ENCODE measurements at regions not wholly inside any gene's neighbourhood (a gene's known extent, or its start where the extent isn't known, plus 50 kb on each side); places are given as distances from the start of the nearest gene placed in this dataset.
A peak's percentile ranks its signal among the peaks of the same experiment; 100 is the strongest.
"Not testable (repeated sequence)": the region's sequence is repeated elsewhere in the genome, so short reads cannot be mapped to it uniquely, and the experiment has no call there.

DNA sequence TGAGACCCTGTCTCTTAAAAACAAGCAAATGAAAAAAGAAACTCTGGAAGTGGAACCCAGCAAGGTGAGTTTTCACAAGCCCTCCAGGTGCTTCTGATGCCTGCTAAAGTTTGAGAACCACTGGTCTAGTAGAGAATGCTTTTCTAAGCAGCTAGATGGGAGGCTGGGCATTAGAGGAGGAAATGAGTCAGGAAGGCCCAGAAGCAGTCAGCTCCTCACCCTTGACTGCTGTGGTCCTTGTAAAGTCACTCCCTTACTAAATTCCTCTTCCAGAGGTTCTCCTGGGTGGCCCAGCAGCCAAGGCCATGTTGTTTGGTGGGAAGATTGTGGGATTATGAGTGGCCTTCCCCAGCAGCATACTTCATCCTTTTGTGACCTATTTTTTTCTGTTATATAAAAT is 52.0 kb upstream of the FYN start:
- DNase-seq, result no peak

DNA sequence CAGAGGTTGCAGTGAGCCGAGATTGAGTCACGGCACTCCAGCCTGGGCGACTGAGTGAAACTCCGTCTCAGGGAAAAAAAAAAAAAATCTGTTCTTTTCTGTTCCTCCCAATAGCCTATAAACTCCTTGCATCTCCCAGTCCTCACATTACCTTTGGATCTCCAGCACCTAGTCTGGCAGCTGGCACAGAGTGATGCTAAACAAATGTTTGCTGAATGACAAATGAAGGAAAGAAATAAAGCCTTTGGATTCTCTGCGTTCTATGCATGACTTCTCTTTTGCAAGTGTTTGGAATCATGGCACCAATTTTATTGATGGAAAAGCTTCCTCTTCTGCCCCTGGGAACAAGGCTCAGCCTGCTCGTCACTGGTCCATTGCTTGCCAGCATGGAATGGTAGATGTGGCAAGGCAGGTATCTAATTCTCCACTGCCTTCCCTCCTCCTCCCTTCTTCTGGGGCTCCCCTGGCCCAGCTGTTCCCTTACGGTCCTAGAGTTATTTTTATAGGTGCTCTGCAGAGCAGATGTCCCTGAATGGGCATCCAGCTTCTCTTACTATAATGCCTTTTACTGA is 53.6 kb upstream of the FYN start:
- no peak for DNase-seq

DNA sequence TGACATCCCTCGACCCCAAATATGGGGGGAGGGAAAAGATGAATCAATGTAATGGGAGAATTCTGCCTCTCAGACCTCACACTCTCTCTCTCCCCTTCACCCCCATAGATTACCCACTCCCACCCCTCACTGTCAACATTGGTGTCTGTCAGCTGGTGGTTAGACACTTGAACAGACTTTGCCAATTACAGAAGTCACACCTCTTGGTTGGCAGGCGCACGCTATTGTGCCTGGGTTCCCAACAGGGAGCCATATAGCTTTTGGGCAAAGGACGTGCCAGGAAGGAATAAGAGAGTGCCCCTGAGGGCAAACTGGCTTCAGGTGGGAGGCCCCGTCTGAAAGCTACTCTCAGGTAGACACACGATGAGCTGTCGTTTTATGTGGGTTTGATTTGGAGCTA is 54.1 kb upstream of the FYN start:
- peak in 2 of 3 experiments; percentile 89 to 97 for DNase-seq

DNA sequence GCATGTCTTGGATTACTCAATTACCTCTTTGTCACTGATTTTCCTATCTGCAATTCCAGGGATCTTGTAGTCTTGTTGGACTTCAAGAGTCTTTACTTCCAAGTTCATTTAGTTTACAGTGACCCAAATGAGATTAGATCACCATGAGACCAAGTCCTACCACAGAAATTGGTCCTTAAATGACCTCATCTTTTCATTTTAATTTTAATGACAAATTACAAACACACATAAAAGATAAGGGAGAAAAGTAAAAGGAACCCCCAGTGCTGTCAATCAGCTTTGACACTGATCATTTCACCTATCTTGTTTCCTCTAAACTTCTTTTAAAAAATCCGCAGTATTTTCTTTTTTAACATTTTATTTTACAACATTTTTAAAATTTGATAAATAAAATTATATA is 54.9 kb upstream of the FYN start:
- DNase-seq, result no peak

DNA sequence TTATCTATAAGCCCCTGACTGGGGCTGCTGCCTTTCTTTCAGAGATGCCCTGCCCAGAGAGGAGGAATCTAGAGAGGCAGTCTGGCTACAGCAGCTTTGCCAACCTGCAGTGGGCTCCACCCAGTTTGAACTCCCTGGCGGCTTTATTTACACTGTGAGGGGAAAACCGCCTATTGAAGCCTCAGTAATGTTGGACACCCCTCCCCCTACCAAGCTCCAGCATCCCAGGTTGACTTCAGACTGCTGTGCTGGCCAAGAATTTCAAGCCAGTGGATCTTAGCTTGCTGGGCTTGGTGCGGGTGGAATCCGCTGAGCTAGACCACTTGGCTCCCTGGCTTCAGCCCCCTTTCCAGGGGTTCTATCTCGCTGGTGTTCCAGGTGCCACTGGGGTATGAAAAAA is 61.4 kb upstream of the FYN start:
- DNase-seq, result peak in 2 of 3 experiments; percentile 6 to 10

DNA sequence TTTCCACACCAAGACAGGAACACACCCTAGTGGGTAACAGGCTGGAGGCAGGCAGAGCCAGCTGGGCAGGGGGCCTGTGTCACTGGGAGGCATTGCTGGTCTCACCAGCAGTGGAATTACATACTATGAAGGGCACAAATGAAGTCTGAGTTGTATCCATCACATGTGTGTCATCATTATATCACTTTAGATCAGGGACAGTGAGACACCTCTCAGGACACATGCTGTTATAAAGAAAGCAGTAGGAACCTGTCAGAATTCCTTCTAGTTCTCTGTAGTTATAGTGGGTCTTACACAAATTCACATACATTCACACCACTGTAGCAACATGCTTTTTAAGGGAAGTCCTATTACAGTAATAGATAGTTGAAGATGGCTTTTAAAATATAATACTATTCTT is 63.5 kb upstream of the FYN start:
- no peak for DNase-seq

DNA sequence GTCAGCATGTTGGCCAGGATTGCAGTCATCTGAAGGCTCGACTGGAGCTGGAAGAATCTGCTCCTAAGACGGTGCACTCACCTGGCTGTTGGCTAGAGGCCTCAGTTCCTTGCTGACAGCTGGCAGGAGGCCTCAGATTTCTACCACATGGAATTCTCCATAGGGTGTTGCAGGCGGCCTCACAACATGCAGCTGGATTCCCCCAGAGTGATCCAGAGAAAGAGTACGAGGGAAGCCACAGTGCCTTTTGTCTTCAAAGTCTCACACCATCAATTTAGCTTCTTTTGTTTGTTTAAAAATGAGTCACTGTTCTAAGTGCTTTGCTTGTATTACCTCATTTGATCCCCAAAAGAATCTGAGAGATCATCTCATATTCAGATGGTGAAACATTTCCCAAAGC is 65.5 kb upstream of the FYN start:
- peak in 2 of 3 experiments; percentile 4 to 59 for DNase-seq

GRCh38 chr6:111939902-111940301 is 66.7 kb upstream of the FYN start:
- DNase-seq, result no peak

DNA sequence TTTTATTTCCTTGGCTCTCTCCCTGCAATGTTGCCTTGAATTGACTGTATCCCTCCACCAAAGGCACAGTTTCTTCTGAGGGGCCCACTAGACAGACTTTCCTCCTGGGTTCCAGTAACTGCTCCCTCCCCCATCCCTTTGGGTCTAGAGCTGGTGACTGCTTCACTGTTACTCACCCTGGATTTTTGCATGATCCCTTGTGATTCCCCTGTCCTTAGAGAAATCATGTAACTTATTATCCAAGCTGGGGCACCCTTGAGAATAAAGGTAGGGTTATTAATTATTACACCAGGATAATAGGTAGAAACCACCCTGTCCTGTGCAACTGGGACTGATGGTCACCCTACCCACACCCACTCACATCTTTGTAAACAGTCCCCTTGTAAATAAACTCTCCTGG is 67.5 kb upstream of the FYN start:
- DNase-seq, result no peak

- DNase-seq, result no peak
Measured at GRCh38 chr6:111941686-111942330, 68.6 kb upstream of the FYN start.

DNA sequence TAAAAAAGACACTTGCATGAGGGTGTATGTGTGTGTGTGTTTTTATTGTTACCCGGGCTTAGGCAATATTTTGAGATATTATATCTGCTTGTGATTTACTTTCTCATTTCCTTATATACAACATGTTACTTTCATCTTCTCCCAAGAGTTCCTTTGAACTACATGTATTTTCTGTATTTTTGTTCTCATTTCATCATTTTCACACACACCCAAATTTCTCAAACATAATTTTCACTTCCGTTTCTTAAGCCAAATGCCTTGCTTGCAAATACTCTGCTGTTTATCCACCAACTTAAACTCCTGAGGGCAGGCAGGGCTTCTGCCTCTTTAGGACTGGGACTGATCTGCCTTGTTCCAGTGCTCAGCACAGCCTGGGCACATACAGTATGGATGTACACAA is 69.3 kb upstream of the FYN start:
- no peak for DNase-seq

- DNase-seq, result no peak
Measured at GRCh38 chr6:111943266-111943665, 70.0 kb upstream of the FYN start.

DNA sequence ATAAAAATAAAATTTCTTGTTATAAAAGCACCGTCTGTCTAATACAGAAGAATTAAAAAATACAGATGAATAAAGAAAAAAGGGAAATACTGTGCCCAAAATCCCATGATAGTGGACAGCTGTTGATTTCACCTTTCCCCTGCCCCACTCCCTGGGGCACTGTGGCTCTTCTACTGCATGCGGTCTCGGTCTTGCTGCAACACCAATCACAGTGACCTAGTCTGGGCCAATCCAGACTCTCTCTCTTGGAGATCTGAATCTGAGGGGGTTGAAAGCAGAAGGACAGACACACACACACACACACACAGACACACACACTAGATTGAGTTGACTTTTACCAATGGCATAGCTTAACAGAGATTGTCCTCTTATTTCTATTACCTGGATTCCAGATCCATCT is 70.5 kb upstream of the FYN start:
- no peak for DNase-seq

DNA sequence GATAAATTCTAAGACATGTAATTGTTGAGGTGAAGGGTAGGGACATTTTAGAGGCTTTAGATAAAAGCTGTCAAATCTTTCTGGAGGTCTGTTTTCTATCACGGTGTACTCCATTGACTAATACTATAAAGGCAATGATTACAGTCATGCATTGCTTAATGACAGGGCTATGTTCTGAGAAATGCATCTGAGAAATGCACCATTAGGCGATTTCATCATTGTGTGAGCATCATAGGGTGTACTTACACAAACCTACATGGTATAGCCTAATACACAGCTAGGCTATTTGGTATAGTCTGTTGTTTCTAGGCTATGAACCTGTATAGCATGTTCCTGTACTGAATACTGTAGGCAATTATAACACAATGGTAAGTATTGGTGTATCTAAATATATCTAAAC is 71.3 kb upstream of the FYN start:
- DNase-seq, result peak in 2 of 3 experiments; percentile 25 to 70

DNA sequence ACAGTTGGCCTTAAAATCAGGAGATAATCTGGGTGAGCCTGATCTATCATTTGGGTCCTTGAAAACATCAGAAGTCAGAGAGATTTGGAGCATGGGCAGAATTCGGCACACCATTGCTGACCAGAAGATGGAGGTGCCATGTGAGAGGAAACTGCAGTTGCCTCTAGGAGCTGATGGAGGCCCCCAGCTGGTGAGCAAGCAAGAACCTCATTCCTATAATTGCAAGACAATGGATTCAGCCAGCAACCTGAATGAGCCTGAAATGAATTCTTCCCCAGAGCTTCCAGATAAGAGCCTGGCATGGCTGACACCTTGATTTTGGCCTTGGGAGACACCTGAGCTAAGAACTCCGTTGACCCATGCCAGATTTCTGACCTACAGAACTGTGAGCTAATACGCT is 76.3 kb upstream of the FYN start:
- DNase-seq, result peak in 1 of 3 experiments; percentile 19

GRCh38 chr6:111949984-111950383 is 76.7 kb upstream of the FYN start:
- not testable (repeated sequence) for DNase-seq

DNA sequence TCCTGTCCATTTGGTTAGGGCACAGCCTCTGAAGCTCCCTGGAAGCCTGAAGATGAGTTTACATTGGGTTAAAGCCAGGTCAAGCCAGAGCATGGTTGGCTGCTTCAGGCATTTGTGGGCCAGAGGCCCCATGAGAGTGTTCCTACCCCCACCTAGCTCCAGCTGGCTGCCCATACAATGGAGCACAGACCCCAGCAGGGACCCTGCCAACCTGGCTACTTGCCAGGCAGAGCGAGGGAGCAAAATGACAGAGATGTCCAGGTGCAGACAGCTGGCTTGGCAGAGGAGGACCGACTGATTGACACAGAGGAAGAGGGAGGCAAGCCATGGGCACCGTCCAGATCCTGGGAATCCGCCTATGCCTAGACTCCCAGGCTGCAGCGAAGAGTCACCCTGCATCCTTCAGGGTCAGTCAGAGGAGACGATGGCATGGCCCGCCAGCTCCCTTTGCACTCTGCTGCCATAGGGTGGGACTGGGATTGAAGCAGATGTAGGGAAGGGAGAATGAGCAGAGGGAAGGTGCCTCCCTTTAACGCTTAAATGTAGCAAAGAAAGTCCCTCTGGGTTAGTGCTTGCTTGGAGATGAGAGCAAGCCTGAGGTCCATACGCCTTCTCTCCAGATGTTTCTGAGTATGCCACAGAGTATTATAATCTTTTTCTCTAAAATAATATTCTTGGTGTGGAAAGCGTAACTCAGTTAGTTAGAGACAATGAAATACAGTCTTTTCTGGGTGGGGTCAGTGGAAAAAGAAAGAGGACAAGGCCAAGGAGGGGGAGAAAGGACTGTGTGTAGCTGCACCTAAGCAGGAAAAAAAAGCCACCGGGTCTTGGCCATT is 77.6 kb upstream of the FYN start:
- peak in 2 of 3 experiments; percentile 86 to 97 for DNase-seq

GRCh38 chr6:111951497-111952085 is 78.3 kb upstream of the FYN start:
- peak in 1 of 3 experiments; percentile 54 for DNase-seq

- peak in 2 of 3 experiments; percentile 22 to 62 for DNase-seq
Measured at GRCh38 chr6:111952274-111952673, 79.0 kb upstream of the FYN start.

- DNase-seq, result peak in 1 of 3 experiments; percentile 52
Measured at GRCh38 chr6:111952821-111953540, 79.7 kb upstream of the FYN start.

DNA sequence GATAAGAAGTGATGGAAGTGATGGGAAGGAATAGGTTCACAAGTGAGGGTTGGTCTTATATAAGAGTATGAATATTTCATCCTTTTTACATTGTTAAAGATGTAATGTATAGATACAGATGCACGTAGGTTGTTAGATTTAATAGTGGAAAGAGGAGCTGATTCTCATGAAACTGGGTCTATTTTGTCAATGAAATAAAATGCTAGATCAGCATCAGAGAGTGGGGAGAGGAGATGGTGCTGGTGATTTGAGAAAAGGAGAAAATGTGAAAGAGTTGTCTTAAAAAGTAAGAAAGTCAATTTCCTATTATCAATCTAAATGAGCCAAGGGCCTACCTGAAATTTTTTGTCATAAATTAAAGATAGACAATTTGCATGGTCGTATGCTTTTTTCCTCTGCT is 82.8 kb upstream of the FYN start:
- DNase-seq, result no peak

DNA sequence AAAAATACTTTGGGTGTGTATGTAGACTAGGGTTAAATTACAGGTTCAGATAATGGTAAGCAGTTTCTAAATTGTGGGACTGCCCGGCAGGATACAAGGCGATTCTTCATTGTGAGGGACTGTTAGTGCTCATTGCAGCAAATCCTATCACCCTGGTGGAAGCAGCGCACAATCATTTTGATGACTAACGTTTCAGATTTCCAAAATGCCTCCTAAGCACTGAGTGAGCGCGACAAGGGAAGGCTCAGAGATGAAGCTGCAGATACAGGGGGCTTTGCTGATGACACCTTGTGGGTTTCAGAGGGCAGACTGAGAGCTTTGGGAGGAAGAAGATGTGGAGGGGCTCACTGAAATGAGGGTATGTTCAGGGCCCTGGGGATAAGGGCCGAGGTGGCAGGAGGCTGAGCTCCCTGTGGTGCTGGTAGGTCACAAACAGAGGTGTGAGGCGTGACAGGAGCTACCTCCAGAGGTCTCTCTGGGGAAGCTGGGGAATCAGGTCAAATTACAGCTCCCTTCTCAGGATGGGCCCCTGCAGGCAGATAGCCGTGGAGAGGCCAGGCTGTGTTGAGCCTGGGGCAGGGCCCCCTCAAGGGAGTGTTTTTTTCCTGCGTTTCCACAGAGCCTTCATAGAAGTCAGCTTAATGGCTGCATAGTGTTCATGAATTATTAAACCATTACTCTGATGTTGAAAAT is 84.5 kb upstream of the FYN start:
- DNase-seq, result peak; percentile 29 to 62 (median 33)
